Limb (tissue), 2 donors: ENCODE measurements at regions not wholly inside any gene's neighbourhood (a gene's known extent, or its start where the extent isn't known, plus 50 kb on each side); places are given as distances from the start of the nearest gene placed in this dataset.
A peak's percentile ranks its signal among the peaks of the same experiment; 100 is the strongest.

ENCODE experiments used
- DNase-seq, 2 donors: peaks; one replicate each; pipeline ENCODE4 v3.0.0-alpha.2; 2016; ENCODE audit errors: extremely low spot score in 2 of 2

- no peak for DNase-seq
These were observed 148.8 kb downstream of the INO80D start for GRCh38 chr2:205937211-205937610.

- no peak for DNase-seq
These were observed 149.5 kb downstream of the INO80D start for GRCh38 chr2:205936446-205936845.

GRCh38 chr2:205934443-205934842 is 151.5 kb downstream of the INO80D start:
- DNase-seq: no peak

- DNase-seq: no peak
These were observed 153.1 kb downstream of the INO80D start for GRCh38 chr2:205932861-205933260.

- DNase-seq: no peak
These were observed 154.6 kb downstream of the INO80D start for GRCh38 chr2:205931388-205931787.

GRCh38 chr2:205930209-205930608 is 155.8 kb downstream of the INO80D start:
- DNase-seq: no peak

- no peak for DNase-seq
These were observed 156.6 kb downstream of the INO80D start for GRCh38 chr2:205929246-205929942.

- DNase-seq: peak; percentile 82 to 91
These were observed 160.3 kb downstream of the INO80D start for GRCh38 chr2:205925373-205926337.

- DNase-seq: no peak
These were observed 161.3 kb downstream of the INO80D start for GRCh38 chr2:205924676-205925075.

- DNase-seq: no peak
These were observed 170.8 kb downstream of the INO80D start for GRCh38 chr2:205915130-205915524.

GRCh38 chr2:205914213-205915129 is 171.5 kb downstream of the INO80D start:
- no peak for DNase-seq

GRCh38 chr2:205913668-205914067 is 172.3 kb downstream of the INO80D start:
- no peak for DNase-seq

GRCh38 chr2:205911306-205911705 is 174.7 kb downstream of the INO80D start:
- DNase-seq: no peak

GRCh38 chr2:205909184-205909572 is 176.8 kb downstream of the INO80D start:
- DNase-seq: no peak

GRCh38 chr2:205908212-205909183 is 177.5 kb downstream of the INO80D start:
- peak; percentile 34 to 63 for DNase-seq

- DNase-seq: no peak
These were observed 179.6 kb downstream of the INO80D start for GRCh38 chr2:205906419-205906818.

GRCh38 chr2:205905576-205905975 is 180.4 kb downstream of the INO80D start:
- DNase-seq: no peak

GRCh38 chr2:205904873-205905272 is 181.1 kb downstream of the INO80D start:
- DNase-seq: no peak

- DNase-seq: no peak
These were observed 182.3 kb downstream of the INO80D start for GRCh38 chr2:205903549-205904129.

GRCh38 chr2:205902900-205903237 is 183.1 kb downstream of the INO80D start:
- no peak for DNase-seq
